NCI-H2196 (cell line): ENCODE measurements at regions not wholly inside any gene's neighbourhood (a gene's known extent, or its start where the extent isn't known, plus 50 kb on each side); places are given as distances from the start of the nearest gene placed in this dataset.

ENCODE experiments used
- DNase-seq: peaks from one replicate; lab custom pipeline; 2025; ENCODE audit not compliant: unreplicated experiment; lab: John Stamatoyannopoulos, UW

GRCh38 chr7:52897713-52898112 lies 137.7 kb upstream of the POM121L12 start:
- DNase-seq, result no peak

GRCh38 chr7:52897288-52897687 lies 138.1 kb upstream of the POM121L12 start:
- no peak for DNase-seq

- DNase-seq, result no peak
Measured at GRCh38 chr7:52877240-52877639, 158.2 kb upstream of the POM121L12 start.

- DNase-seq, result no peak
Measured at GRCh38 chr7:52876402-52876801, 159.0 kb upstream of the POM121L12 start.

GRCh38 chr7:52863652-52864051 lies 171.8 kb upstream of the POM121L12 start:
- DNase-seq, result no peak

GRCh38 chr7:52862321-52862720 lies 173.1 kb upstream of the POM121L12 start:
- no peak for DNase-seq

- DNase-seq, result no peak
Measured at GRCh38 chr7:52857367-52857766, 178.1 kb upstream of the POM121L12 start.

GRCh38 chr7:52854681-52855080 lies 180.8 kb upstream of the POM121L12 start:
- DNase-seq, result no peak

GRCh38 chr7:52851547-52851946 lies 183.9 kb upstream of the POM121L12 start:
- DNase-seq, result no peak

- DNase-seq, result no peak
Measured at GRCh38 chr7:52843436-52843835, 192.0 kb upstream of the POM121L12 start.

- DNase-seq, result no peak
Measured at GRCh38 chr7:52842202-52842900, 193.1 kb upstream of the POM121L12 start.

GRCh38 chr7:52838981-52839411 lies 196.4 kb upstream of the POM121L12 start:
- DNase-seq, result no peak

- DNase-seq, result no peak
Measured at GRCh38 chr7:52831321-52831720, 204.1 kb upstream of the POM121L12 start.

GRCh38 chr7:52830801-52831200 lies 204.6 kb upstream of the POM121L12 start:
- DNase-seq, result no peak

- no peak for DNase-seq
Measured at GRCh38 chr7:52826515-52827265, 208.7 kb upstream of the POM121L12 start.

GRCh38 chr7:52825611-52826010 lies 209.8 kb upstream of the POM121L12 start:
- no peak for DNase-seq

GRCh38 chr7:52811537-52811936 lies 223.9 kb upstream of the POM121L12 start:
- DNase-seq, result no peak

- no peak for DNase-seq
Measured at GRCh38 chr7:52799817-52800216, 235.6 kb upstream of the POM121L12 start.

GRCh38 chr7:52797801-52798200 lies 237.6 kb upstream of the POM121L12 start:
- DNase-seq, result no peak

GRCh38 chr7:52794621-52795020 lies 240.8 kb upstream of the POM121L12 start:
- DNase-seq, result no peak

GRCh38 chr7:52791176-52791700 lies 244.2 kb upstream of the POM121L12 start:
- no peak for DNase-seq

GRCh38 chr7:52786174-52786573 lies 249.3 kb upstream of the POM121L12 start:
- DNase-seq, result no peak
